Cardiac muscle cell (in vitro differentiated cells and primary cell): ENCODE measurements at regions not wholly inside any gene's neighbourhood (a gene's known extent, or its start where the extent isn't known, plus 50 kb on each side); places are given as distances from the start of the nearest gene placed in this dataset.

Experiments used
- DNase-seq, 2 donors: peaks; one replicate each; pipeline versions ENCODE4 v3.0.0 to v3.0.0-alpha.2; 2010 to 2017; ENCODE audit warnings: low read depth in 1 of 2, low spot score in 1 of 2
- H3K27ac ChIP-seq: fragments of 200-600 bp; sonication (generic); 2 replicates; pipeline ENCODE4 v1.5.1; 2016
- H3K27me3 ChIP-seq: fragments of 200-600 bp; sonication (generic); 2 replicates; pipeline ENCODE4 v1.6.0; 2016; ENCODE audit warnings: control low read depth
- H3K36me3 ChIP-seq: fragments of 200-600 bp; sonication (generic); 2 replicates; pipeline ENCODE4 v1.5.1; 2016; ENCODE audit warnings: control low read depth
- H3K4me1 ChIP-seq: fragments of 200-600 bp; sonication (generic); 2 replicates; pipeline ENCODE4 v1.8.1; 2017; ENCODE audit warnings: low read depth, mild to moderate bottlenecking, mixed run types
- H3K4me3 ChIP-seq: fragments of 200-600 bp; sonication (generic); 2 replicates; pipeline ENCODE4 v1.5.1; 2016; ENCODE audit warnings: mild to moderate bottlenecking
- H3K9me3 ChIP-seq: fragments of 200-600 bp; sonication (generic); 2 replicates; pipeline ENCODE4 v1.5.1; 2017; ENCODE audit warnings: low read depth, mild to moderate bottlenecking, control low read depth
- TF ChIP-seq, protein P1 (sequence below): IDR thresholded peaks from 2 replicates; pipeline ENCODE4 v1.5.1; 2012; ENCODE audit warnings: low read depth, mild to moderate bottlenecking, low read length

DNA sequence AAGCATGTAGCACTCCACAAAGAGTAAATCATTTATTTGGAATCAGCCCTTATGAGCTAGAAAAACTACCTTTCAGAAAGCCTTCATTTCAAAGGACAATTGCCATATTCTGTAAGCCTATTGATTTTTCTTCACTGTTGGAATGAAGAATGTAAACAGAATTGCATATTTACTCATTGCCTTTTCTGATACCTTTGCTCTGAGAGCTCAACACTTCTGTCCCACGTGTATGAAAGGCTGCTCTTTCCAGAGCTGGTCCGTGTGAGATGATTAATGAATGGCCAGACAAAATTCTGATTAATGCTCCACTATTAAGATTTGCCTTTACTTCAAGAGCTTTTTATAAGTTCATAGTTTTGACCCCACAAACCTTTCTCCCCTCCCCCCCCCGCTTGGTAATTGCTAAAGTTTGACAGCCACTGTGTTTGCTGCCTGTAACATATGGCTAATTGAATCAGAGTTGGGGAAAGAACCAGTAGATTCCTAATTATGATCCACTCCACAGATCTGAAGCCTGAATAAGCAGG is 63.0 kb upstream of the PLEKHA5 start:
- Histone ChIP-seq H3K36me3 (no peaks in the 10 kb centered on the region), H3K27ac (no peak overlapping the region), H3K9me3 (peaks cover 4% of the 10 kb centered on the region), H3K4me1 (no peaks in the 10 kb centered on the region), H3K4me3 (no peak overlapping the region), H3K27me3 (no peaks in the 10 kb centered on the region)
- TF ChIP-seq, protein P1, sequence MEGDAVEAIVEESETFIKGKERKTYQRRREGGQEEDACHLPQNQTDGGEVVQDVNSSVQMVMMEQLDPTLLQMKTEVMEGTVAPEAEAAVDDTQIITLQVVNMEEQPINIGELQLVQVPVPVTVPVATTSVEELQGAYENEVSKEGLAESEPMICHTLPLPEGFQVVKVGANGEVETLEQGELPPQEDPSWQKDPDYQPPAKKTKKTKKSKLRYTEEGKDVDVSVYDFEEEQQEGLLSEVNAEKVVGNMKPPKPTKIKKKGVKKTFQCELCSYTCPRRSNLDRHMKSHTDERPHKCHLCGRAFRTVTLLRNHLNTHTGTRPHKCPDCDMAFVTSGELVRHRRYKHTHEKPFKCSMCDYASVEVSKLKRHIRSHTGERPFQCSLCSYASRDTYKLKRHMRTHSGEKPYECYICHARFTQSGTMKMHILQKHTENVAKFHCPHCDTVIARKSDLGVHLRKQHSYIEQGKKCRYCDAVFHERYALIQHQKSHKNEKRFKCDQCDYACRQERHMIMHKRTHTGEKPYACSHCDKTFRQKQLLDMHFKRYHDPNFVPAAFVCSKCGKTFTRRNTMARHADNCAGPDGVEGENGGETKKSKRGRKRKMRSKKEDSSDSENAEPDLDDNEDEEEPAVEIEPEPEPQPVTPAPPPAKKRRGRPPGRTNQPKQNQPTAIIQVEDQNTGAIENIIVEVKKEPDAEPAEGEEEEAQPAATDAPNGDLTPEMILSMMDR: no peak
- no peak for DNase-seq

DNA sequence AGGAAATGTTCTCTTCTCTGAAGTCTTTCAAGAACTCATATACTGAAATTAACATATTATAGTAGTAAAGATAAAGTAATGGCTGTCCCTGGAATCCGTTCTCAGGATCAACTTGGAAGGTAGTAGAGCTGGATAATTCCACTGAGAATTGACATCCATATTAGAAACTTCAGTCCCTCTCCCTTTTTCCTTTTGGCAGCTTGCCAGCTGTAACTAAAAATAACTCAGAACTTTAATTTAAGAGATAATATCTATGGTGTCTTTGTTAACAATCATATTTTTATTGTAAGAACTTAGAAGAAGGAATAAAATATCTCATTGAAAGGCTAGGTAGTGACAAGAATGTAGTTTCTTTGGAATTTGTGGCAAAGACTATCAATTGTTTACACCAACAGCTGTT is 61.4 kb upstream of the PLEKHA5 start:
- peaks cover 4% of the 10 kb centered on the region for H3K9me3 ChIP-seq
- no peak for DNase-seq
- no peak overlapping the region for H3K27ac ChIP-seq
- no peak overlapping the region for H3K4me3 ChIP-seq
- TF ChIP-seq, protein P1: no peak
- no peaks in the 10 kb centered on the region for H3K4me1 ChIP-seq
- H3K36me3 ChIP-seq: no peaks in the 10 kb centered on the region
- no peaks in the 10 kb centered on the region for H3K27me3 ChIP-seq

DNA sequence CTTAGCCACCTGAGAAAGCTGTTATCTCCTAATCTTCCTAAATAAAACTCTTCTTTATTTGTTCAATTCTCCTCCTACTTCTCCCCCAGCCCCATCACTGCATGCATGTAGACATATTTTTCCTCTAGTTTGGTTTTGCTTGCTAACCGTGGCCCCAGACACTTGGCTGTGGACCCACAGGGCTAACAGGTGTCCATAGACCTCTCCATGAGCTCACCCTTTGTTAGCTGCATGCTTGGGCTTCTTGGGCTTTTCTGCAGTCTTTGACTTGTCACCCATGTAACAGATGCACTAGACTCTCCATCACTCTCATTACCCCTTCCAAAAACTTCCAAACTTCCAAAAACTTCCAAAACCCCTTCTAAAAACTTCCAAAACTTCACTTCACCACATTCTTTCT is 59.2 kb upstream of the PLEKHA5 start:
- Histone ChIP-seq H3K36me3 (no peaks in the 10 kb centered on the region), H3K27ac (no peak overlapping the region), H3K4me3 (no peak overlapping the region), H3K27me3 (no peaks in the 10 kb centered on the region), H3K4me1 (no peaks in the 10 kb centered on the region), H3K9me3 (peaks cover 4% of the 10 kb centered on the region)
- no peak for DNase-seq
- TF ChIP-seq, protein P1: no peak

DNA sequence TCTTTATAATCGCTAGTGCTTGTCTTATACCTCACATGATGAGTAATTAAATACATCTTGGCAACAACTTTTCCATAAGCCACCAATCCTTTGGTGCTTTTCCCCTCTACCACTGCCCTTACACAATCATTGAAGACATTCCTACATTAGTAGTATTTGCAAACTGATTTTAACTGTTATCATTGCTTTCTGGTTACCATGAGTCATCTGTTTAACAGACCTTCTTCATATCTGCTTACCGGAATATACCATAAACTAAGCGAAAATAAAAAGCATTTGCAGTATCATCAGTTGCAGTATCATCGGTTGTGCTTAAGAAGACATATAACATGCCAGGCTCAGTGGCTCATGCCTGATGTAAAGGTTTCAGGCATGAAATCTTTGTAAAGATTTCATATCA is 54.8 kb upstream of the PLEKHA5 start:
- TF ChIP-seq, protein P1: no peak
- Histone ChIP-seq H3K27me3 (no peaks in the 10 kb centered on the region), H3K4me1 (no peaks in the 10 kb centered on the region), H3K27ac (no peak overlapping the region), H3K4me3 (no peak overlapping the region), H3K9me3 (no peaks in the 10 kb centered on the region), H3K36me3 (no peaks in the 10 kb centered on the region)
- peak in 1 of 2 donors; percentile 66 for DNase-seq

DNA sequence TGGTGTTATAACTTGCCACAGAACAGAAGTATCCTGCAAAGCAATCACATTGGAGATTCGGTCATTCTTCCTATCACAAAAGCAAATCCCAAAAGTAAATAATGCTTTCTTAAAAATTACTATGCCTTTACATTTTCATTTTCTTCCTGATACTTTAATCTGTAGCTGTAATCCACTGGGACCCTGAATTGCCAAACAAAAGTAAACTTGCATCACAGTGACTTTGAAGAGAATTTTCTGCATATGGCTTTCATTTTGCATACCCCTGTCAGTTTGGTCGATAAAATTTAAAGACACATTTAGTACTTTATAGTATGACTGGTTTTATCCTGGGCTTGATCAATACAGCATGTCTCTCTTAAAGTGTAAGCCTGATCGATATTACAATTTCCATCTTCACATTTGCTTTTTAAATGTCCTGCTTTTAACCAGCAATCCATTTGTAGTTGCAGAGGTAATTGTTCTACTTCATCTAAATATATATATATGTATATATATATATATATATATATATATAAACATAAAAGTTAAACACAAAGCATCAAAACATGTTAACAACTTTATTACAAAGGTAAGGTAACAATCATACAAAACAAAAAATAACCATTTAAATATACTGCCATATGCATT is 53.7 kb upstream of the PLEKHA5 start:
- H3K27ac ChIP-seq: no peak overlapping the region
- H3K36me3 ChIP-seq: no peaks in the 10 kb centered on the region
- H3K27me3 ChIP-seq: peaks cover 3% of the 10 kb centered on the region
- peak in 1 of 2 donors; percentile 11 for DNase-seq
- no peaks in the 10 kb centered on the region for H3K9me3 ChIP-seq
- TF ChIP-seq, protein P1: no peak
- H3K4me3 ChIP-seq: no peak overlapping the region
- no peaks in the 10 kb centered on the region for H3K4me1 ChIP-seq
